Retinal pigment epithelial cell (primary cell): ENCODE measurements at regions not wholly inside any gene's neighbourhood (a gene's known extent, or its start where the extent isn't known, plus 50 kb on each side); places are given as distances from the start of the nearest gene placed in this dataset.

Source experiments
- DNase-seq: peaks from one replicate; pipeline ENCODE4 v3.0.0-alpha.2; 2010; ENCODE audit warnings: low read depth
- H3K4me3 ChIP-seq: 2 replicates; pipeline ENCODE4 v1.5.1; 2011; ENCODE audit warnings: mild to moderate bottlenecking, low read length, control low read depth, moderate library complexity
- TF ChIP-seq, protein P1 (sequence below): conservative IDR thresholded peaks from 2 replicates; pipeline ENCODE4 v1.5.1; 2011; ENCODE audit warnings: low read depth, low read length, control low read depth, inconsistent platforms

- TF ChIP-seq, protein P1, sequence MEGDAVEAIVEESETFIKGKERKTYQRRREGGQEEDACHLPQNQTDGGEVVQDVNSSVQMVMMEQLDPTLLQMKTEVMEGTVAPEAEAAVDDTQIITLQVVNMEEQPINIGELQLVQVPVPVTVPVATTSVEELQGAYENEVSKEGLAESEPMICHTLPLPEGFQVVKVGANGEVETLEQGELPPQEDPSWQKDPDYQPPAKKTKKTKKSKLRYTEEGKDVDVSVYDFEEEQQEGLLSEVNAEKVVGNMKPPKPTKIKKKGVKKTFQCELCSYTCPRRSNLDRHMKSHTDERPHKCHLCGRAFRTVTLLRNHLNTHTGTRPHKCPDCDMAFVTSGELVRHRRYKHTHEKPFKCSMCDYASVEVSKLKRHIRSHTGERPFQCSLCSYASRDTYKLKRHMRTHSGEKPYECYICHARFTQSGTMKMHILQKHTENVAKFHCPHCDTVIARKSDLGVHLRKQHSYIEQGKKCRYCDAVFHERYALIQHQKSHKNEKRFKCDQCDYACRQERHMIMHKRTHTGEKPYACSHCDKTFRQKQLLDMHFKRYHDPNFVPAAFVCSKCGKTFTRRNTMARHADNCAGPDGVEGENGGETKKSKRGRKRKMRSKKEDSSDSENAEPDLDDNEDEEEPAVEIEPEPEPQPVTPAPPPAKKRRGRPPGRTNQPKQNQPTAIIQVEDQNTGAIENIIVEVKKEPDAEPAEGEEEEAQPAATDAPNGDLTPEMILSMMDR = no peak
- no peak overlapping the region for H3K4me3 ChIP-seq
- DNase-seq = no peak
These were observed 307.1 kb downstream of the TSN start for GRCh38 chr2:122062506-122062905.

- TF ChIP-seq, protein P1 = no peak
- no peak for DNase-seq
- no peak overlapping the region for H3K4me3 ChIP-seq
These were observed 308.3 kb downstream of the TSN start for GRCh38 chr2:122063716-122064115.

- TF ChIP-seq, protein P1 = no peak
- no peak overlapping the region for H3K4me3 ChIP-seq
- DNase-seq = no peak
These were observed 314.8 kb downstream of the TSN start for GRCh38 chr2:122070241-122070731.

- no peak overlapping the region for H3K4me3 ChIP-seq
- DNase-seq = no peak
- TF ChIP-seq, protein P1 = no peak
These were observed 317.2 kb downstream of the TSN start for GRCh38 chr2:122072666-122073065.

DNA sequence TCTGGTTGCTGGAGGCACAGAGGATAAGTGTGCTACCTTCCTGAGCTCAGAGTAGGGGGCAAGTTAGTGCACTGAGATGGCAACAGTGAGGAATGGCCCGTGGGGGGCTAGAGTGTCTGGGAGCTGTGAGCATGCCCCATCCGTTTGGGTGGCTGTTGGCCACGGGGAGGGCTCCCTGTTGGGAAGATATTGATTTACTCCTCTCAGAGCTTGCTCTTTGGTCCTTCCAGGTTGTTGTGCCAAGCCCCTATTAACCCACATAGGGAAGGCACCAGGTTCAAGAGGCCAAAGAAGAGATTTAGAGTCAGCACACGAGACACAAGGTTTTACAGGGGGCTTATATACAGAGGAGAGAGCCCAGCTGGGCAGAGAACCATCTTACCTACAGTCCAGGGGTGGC lies 318.8 kb downstream of the TSN start:
- no peak for DNase-seq
- TF ChIP-seq, protein P1 = no peak
- H3K4me3 ChIP-seq = no peak overlapping the region

DNA sequence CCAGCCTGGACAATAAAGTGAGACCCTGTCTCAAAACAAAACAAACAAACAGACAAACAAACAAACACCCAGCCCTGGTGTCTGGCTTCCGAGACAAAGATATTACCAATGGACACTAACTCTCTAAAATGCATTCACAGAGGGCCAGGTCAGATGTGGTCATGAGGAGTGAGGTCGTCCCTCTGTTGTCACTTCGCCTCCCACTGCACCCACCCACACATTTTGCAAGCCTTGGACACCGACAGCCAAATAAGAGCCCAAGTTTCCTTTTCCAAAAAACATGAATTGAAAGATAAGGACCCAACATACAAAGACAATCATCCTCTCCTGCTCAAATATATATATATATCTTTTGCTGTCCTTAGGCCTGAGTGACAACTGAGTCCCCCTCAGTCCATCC lies 319.9 kb downstream of the TSN start:
- no peak overlapping the region for H3K4me3 ChIP-seq
- DNase-seq = no peak
- TF ChIP-seq, protein P1 = no peak

DNA sequence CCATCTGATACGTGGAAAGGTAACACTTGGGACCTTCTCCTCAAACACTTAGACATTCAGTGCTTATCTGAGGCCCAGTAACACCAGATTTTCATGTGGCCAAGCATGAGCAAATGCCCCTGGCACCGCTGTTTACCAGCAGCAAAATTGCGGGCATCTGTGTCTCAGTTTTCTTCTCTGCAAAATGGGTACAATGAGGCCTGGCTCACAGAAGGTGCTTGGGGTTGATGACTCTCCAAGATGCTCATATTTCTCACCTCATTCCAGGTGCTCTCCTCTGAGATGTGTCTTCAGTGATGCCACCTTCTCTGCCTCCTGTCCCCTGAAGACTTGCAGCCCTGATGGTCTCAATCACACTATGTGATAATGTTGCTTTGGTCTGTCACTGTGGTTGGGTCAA lies 321.7 kb downstream of the TSN start:
- TF ChIP-seq, protein P1 = no peak
- H3K4me3 ChIP-seq = no peak overlapping the region
- DNase-seq = no peak
